ENCODE measurements at regions not wholly inside any gene's neighbourhood (a gene's known extent, or its start where the extent isn't known, plus 50 kb on each side); places are given as distances from the start of the nearest gene placed in this dataset.

- DNase-seq, result no peak
Measured at GRCh38 chr2:215765729-215766360, 247.5 kb downstream of the MREG start.

- DNase-seq, result no peak
Measured at GRCh38 chr2:215764441-215765048, 248.8 kb downstream of the MREG start.

- no peak for DNase-seq
Measured at GRCh38 chr2:215760557-215760956, 252.8 kb downstream of the MREG start.

- no peak for DNase-seq
Measured at GRCh38 chr2:215760091-215760490, 253.3 kb downstream of the MREG start.

- DNase-seq, result no peak
Measured at GRCh38 chr2:215758691-215759090, 254.7 kb downstream of the MREG start.

- no peak for DNase-seq
Measured at GRCh38 chr2:215756346-215756730, 257.0 kb downstream of the MREG start.

- DNase-seq, result no peak
Measured at GRCh38 chr2:215755641-215756345, 257.6 kb downstream of the MREG start.

- DNase-seq, result no peak
Measured at GRCh38 chr2:215754546-215754945, 258.8 kb downstream of the MREG start.

GRCh38 chr2:215753808-215754207, 259.5 kb downstream of the MREG start:
- DNase-seq, result no peak

- no peak for DNase-seq
Measured at GRCh38 chr2:215752991-215753390, 260.4 kb downstream of the MREG start.

- DNase-seq, result no peak
Measured at GRCh38 chr2:215752436-215752835, 260.9 kb downstream of the MREG start.

GRCh38 chr2:215751911-215752272, 261.5 kb downstream of the MREG start:
- DNase-seq, result no peak

- no peak for DNase-seq
Measured at GRCh38 chr2:215751200-215751910, 262.0 kb downstream of the MREG start.

GRCh38 chr2:215750763-215751162, 262.6 kb downstream of the MREG start:
- no peak for DNase-seq

GRCh38 chr2:215749092-215749957, 264.0 kb downstream of the MREG start:
- DNase-seq, result no peak

- DNase-seq, result no peak
Measured at GRCh38 chr2:215748446-215748845, 264.9 kb downstream of the MREG start.

GRCh38 chr2:215746887-215747615, 266.3 kb downstream of the MREG start:
- DNase-seq, result no peak

GRCh38 chr2:215746226-215746886, 267.0 kb downstream of the MREG start:
- DNase-seq, result no peak

- DNase-seq, result no peak
Measured at GRCh38 chr2:215745331-215745730, 268.0 kb downstream of the MREG start.

GRCh38 chr2:215744514-215744913, 268.8 kb downstream of the MREG start:
- no peak for DNase-seq

GRCh38 chr2:215743066-215743465, 270.3 kb downstream of the MREG start:
- DNase-seq, result no peak

- no peak for DNase-seq
Measured at GRCh38 chr2:215742021-215742420, 271.3 kb downstream of the MREG start.
